Gastroesophageal sphincter (tissue), 4 donors: ENCODE measurements at regions not wholly inside any gene's neighbourhood (a gene's known extent, or its start where the extent isn't known, plus 50 kb on each side); places are given as distances from the start of the nearest gene placed in this dataset.

Experiments
- ATAC-seq: fragments of 150-250 bp; one replicate; pipeline ENCODE4 v1.9.1; 2016; ENCODE audit warnings: mild to moderate bottlenecking, moderate library complexity
- H3K27ac ChIP-seq, 4 donors: fragments of 200-600 bp; sonication (generic) in 3 of 4; 1 replicate in 3 of 4; 2 replicates in 1 of 4; pipeline ENCODE4 v1.5.1; 2016 to 2019
- H3K27me3 ChIP-seq: fragments of 200-600 bp; sonication (generic); one replicate; pipeline ENCODE4 v1.5.1; 2019
- H3K36me3 ChIP-seq, 2 donors: fragments of 200-600 bp; sonication (generic); one replicate each; pipeline ENCODE4 v1.5.1; 2019; ENCODE audit warnings: control low read depth in 1 of 2
- H3K4me1 ChIP-seq, 3 donors: fragments of 200-600 bp; sonication (generic); 1 replicate in 2 of 3; 2 replicates in 1 of 3; pipeline ENCODE4 v1.5.1; 2016 to 2019; ENCODE audit warnings: control low read depth in 2 of 3
- H3K4me3 ChIP-seq, 2 donors: fragments of 200-600 bp; sonication (generic); one replicate each; pipeline ENCODE4 v1.5.1; 2019; ENCODE audit warnings: mild to moderate bottlenecking in 1 of 2, moderate library complexity in 1 of 2
- H3K9me3 ChIP-seq, 3 donors: fragments of 200-600 bp; sonication (generic); one replicate each; pipeline ENCODE4 v1.5.1; 2017 to 2019; ENCODE audit warnings: control low read depth in 2 of 3
- CTCF ChIP-seq, 4 experiments: fragments of 200-600 bp in 2 of 4; fragments of 450-650 bp in 2 of 4; sonication (generic) in 1 of 4; IDR thresholded peaks; one replicate each; pipeline ENCODE4 v1.5.1; 2017 to 2019; ENCODE audit warnings: antibody characterized with exemption in 4 of 4, mild to moderate bottlenecking in 2 of 4, moderate library complexity in 2 of 4
- EP300 ChIP-seq: sonication (generic); formaldehyde crosslinking; IDR thresholded peaks from one replicate; pipeline ENCODE4 v1.6.1; 2017; ENCODE audit warnings: antibody characterized with exemption, mild to moderate bottlenecking
- POLR2A ChIP-seq, 2 donors: fragments of 450-650 bp; IDR thresholded peaks; one replicate each; pipeline ENCODE4 v1.6.1; 2017; ENCODE audit warnings: antibody characterized with exemption in 2 of 2, mild to moderate bottlenecking in 2 of 2, moderate library complexity in 1 of 2
- POLR2AphosphoS5 ChIP-seq: sonication (generic); formaldehyde crosslinking; IDR thresholded peaks from one replicate; pipeline ENCODE4 v1.6.1; 2017; ENCODE audit warnings: antibody characterized with exemption
- WGBS, 2 donors: methylation state at CpG; one replicate each; pipeline ENCODE4 v1.1.5; 2018; ENCODE audit warnings: low coverage in 1 of 2; 5-methylcytosine and 5-hydroxymethylcytosine counted together

- Histone ChIP-seq H3K36me3 (no peaks in the 10 kb centered on the region), H3K27ac (no peak overlapping the region), H3K4me3 (no peak overlapping the region), H3K4me1 (no peaks in the 10 kb centered on the region), H3K9me3 (no peaks in the 10 kb centered on the region), H3K27me3 (no peaks in the 10 kb centered on the region)
- 89 to 100% methylated on average over 1 of the region's 1 CpG for WGBS, 2 donors
- no peak for ATAC-seq
- TF ChIP-seq EP300 (no peak), POLR2A (IDR thresholded peaks at IDR 0.05) (no peak), POLR2AphosphoS5 (no peak), CTCF (IDR thresholded peaks at IDR 0.05) (no peak)
Measured at GRCh38 chr1:103171041-103171590, 62.8 kb upstream of the COL11A1 start.

GRCh38 chr1:103170609-103171008 is 62.3 kb upstream of the COL11A1 start:
- Histone ChIP-seq H3K9me3 (no peaks in the 10 kb centered on the region), H3K27ac (no peak overlapping the region), H3K4me1 (no peaks in the 10 kb centered on the region), H3K36me3 (no peaks in the 10 kb centered on the region), H3K4me3 (no peak overlapping the region), H3K27me3 (no peaks in the 10 kb centered on the region)
- no peak for ATAC-seq
- 88 to 98% methylated on average over 6 to 7 of the region's 7 CpGs for whole genome bisulfite sequencing, 2 donors
- no peak for TF ChIP-seq CTCF (IDR thresholded peaks at IDR 0.05)
- no peak for TF ChIP-seq EP300
- no peak for TF ChIP-seq POLR2A (IDR thresholded peaks at IDR 0.05)

GRCh38 chr1:103162360-103162759 is 54.0 kb upstream of the COL11A1 start:
- no peaks in the 10 kb centered on the region for H3K9me3 ChIP-seq
- H3K4me1 ChIP-seq, result no peaks in the 10 kb centered on the region
- no peaks in the 10 kb centered on the region for H3K27me3 ChIP-seq
- no peak overlapping the region for H3K4me3 ChIP-seq
- 74 to 89% methylated on average over 2 of the region's 2 CpGs for WGBS, 2 donors
- no peaks in the 10 kb centered on the region for H3K36me3 ChIP-seq
- no peak overlapping the region for H3K27ac ChIP-seq
- TF ChIP-seq POLR2AphosphoS5 (no peak), CTCF (IDR thresholded peaks at IDR 0.05) (no peak), POLR2A (IDR thresholded peaks at IDR 0.05) (no peak), EP300 (no peak)
- ATAC-seq, result no peak

GRCh38 chr1:103160281-103160680 is 52.0 kb upstream of the COL11A1 start:
- Histone ChIP-seq H3K27ac (no peak overlapping the region), H3K4me3 (no peak overlapping the region), H3K36me3 (no peaks in the 10 kb centered on the region), H3K9me3 (no peaks in the 10 kb centered on the region), H3K27me3 (no peaks in the 10 kb centered on the region), H3K4me1 (no peaks in the 10 kb centered on the region)
- TF ChIP-seq POLR2AphosphoS5, result no peak
- TF ChIP-seq POLR2A (IDR thresholded peaks at IDR 0.05), result no peak
- no peak for TF ChIP-seq EP300
- TF ChIP-seq CTCF (IDR thresholded peaks at IDR 0.05), result no peak
- 91 to 92% methylated on average over 1 of the region's 1 CpG for WGBS, 2 donors
- ATAC-seq, result no peak
